ENCODE measurements at regions not wholly inside any gene's neighbourhood (a gene's known extent, or its start where the extent isn't known, plus 50 kb on each side); places are given as distances from the start of the nearest gene placed in this dataset.

GRCh38 chr12:84480803-84481202 is 431.8 kb downstream of the SLC6A15 start:
- TF ChIP-seq POLR2AphosphoS5 (IDR thresholded peaks at IDR 0.05; ENCODE audit: low read depth, low read length) (no peak), POLR2A (IDR thresholded peaks at IDR 0.05; ENCODE audit: low read depth, low read length) (no peak), TAF1 (IDR thresholded peaks at IDR 0.05; ENCODE audit: borderline replicate concordance, low read depth, low read length) (no peak)
